Mucosa of rectum (tissue), 2 donors: ENCODE measurements at regions not wholly inside any gene's neighbourhood (a gene's known extent, or its start where the extent isn't known, plus 50 kb on each side); places are given as distances from the start of the nearest gene placed in this dataset.
"Not testable (repeated sequence)": the region's sequence is repeated elsewhere in the genome, so short reads cannot be mapped to it uniquely, and the experiment has no call there.

ENCODE experiments used
- H3K27ac ChIP-seq, 2 donors: one replicate each; pipeline ENCODE4 v1.7.0; 2013; ENCODE audit warnings: inconsistent platforms in 2 of 2, low read depth in 2 of 2, low read length in 2 of 2
- H3K27me3 ChIP-seq, 2 donors: one replicate each; pipeline ENCODE4 v1.7.0; 2013; ENCODE audit warnings: low read length in 2 of 2; ENCODE audit not compliant: control insufficient read depth in 2 of 2, insufficient read depth in 2 of 2
- H3K36me3 ChIP-seq, 2 donors: one replicate each; pipeline ENCODE4 v1.7.0; 2013; ENCODE audit warnings: low read length in 2 of 2; ENCODE audit not compliant: control insufficient read depth in 2 of 2, insufficient read depth in 2 of 2
- H3K4me1 ChIP-seq, 2 donors: one replicate each; pipeline ENCODE4 v1.7.0; 2013; ENCODE audit warnings: low read length in 2 of 2, mild to moderate bottlenecking in 1 of 2; ENCODE audit not compliant: control insufficient read depth in 2 of 2, insufficient read depth in 2 of 2
- H3K4me3 ChIP-seq, 2 donors: one replicate each; pipeline ENCODE4 v1.7.0; 2013; ENCODE audit warnings: low read length in 2 of 2
- H3K9ac ChIP-seq, 2 donors: one replicate each; pipeline ENCODE4 v1.7.0; 2013; ENCODE audit warnings: low read length in 2 of 2, low read depth in 1 of 2, mild to moderate bottlenecking in 1 of 2
- H3K9me3 ChIP-seq, 2 donors: one replicate each; pipeline ENCODE4 v1.7.0; 2013; ENCODE audit warnings: low read length in 2 of 2; ENCODE audit not compliant: control insufficient read depth in 2 of 2
- donor health status: healthy.
- donor health status: Normal muscosa, but diverticular disease.

DNA sequence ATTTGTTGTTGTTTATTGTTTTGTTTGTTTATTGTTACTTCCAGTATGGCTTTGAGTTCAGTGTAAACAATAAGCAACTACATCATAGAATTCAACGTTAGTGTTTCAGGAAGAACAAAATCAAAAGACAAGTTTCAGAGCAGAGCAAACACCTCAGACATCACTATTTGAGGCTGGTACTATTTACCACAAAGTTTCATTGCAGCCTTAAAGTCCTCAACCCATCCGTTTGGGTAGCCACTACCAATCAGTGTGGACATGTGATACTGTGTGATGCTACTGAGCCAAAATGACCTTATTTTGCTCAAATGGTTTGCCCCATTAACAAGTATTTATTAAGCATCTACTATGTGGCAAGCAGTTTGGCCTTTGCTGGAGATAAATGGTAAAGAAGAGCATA is 458.5 kb upstream of the PTGER4 start:
- H3K27ac ChIP-seq = no peak overlapping the region
- H3K4me1 ChIP-seq = no peaks in the 10 kb centered on the region
- no peaks in the 10 kb centered on the region for H3K36me3 ChIP-seq
- H3K4me3 ChIP-seq = no peak overlapping the region
- no peak overlapping the region for H3K9ac ChIP-seq
- no peaks in the 10 kb centered on the region for H3K27me3 ChIP-seq
- H3K9me3 ChIP-seq = no peaks in the 10 kb centered on the region

DNA sequence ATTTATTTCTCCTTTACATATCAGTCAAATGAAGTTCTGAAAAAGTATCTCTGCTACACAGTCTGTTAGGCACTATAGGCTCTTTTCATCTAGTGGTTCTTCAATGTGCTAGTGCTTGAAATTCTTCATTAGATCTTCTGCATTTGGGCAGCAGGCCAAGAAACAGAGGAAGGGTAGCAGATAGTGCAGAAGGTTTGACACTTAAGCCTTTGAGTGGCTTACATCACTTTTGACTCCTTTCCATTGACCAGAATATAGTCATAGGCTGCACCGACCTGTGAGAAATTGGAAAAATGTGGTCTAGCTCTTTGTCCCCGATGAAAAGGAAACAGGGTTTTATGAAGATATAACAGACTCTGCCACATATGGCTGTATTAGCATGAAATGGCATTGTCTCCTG is 459.5 kb upstream of the PTGER4 start:
- no peaks in the 10 kb centered on the region for H3K36me3 ChIP-seq
- no peaks in the 10 kb centered on the region for H3K27me3 ChIP-seq
- H3K4me1 ChIP-seq = no peaks in the 10 kb centered on the region
- no peak overlapping the region for H3K9ac ChIP-seq
- no peak overlapping the region for H3K4me3 ChIP-seq
- H3K9me3 ChIP-seq = no peaks in the 10 kb centered on the region
- H3K27ac ChIP-seq = no peak overlapping the region

DNA sequence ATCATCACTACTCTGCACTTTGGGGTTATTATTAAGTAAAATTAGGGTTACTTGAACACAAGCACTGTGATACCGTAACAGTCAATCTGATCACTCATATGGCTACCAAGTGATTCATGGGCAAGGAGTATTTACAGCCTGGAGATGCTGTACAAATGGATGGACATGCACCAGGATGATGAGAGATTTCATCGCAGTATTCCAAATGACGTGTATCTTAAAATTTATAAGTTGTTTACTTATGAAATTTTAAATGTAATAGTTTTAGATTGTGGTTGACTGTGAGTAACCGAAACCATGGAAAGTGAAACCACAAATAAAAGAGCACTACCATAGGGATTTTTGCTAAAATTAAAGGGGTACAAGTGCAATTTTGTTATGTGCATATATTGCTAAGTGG is 462.2 kb upstream of the PTGER4 start:
- H3K4me3 ChIP-seq = no peak overlapping the region
- no peaks in the 10 kb centered on the region for H3K36me3 ChIP-seq
- no peaks in the 10 kb centered on the region for H3K4me1 ChIP-seq
- H3K27me3 ChIP-seq = no peaks in the 10 kb centered on the region
- no peak overlapping the region for H3K9ac ChIP-seq
- no peak overlapping the region for H3K27ac ChIP-seq
- H3K9me3 ChIP-seq = no peaks in the 10 kb centered on the region

DNA sequence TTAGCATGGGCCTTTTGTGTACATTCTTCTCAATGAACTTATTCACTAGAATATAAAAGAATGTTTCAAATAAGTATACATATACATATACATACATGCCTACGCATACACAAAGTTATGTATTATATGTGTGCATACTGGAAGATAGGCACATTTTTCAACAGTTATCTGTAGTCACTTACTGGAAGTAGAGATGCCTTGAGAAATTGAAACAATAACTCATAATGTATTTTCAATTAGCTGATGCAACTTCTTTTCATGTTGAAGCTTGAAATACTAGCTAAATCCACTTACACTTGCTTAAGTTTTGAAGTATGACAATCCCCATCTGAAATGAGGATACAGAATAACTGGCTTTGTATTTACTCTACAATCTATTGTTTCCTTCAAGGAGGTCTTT is 469.0 kb upstream of the PTGER4 start:
- no peak overlapping the region for H3K27ac ChIP-seq
- H3K9me3 ChIP-seq = no peaks in the 10 kb centered on the region
- H3K4me1 ChIP-seq = no peaks in the 10 kb centered on the region
- no peak overlapping the region for H3K4me3 ChIP-seq
- H3K9ac ChIP-seq = no peak overlapping the region
- H3K36me3 ChIP-seq = no peaks in the 10 kb centered on the region
- H3K27me3 ChIP-seq = no peaks in the 10 kb centered on the region

DNA sequence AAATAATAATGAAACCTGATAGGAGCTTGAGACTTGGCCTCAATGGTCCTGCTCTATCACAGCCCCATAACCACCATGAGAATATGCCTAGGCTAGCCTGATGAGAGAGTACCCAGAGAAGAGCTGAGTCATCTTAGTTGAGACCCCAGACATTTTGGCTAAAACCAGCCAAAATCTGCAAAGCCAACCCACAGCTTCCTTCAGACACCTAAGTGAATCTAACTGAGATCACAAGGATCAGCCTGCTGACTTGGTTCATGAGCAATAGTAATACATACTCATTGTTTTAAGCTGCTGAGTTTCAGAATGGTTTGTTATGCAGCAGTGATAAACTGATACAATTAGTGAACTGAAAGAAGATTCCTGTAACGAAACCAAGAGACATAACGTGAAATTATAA is 473.7 kb upstream of the PTGER4 start:
- Histone ChIP-seq H3K4me1 (no peaks in the 10 kb centered on the region), H3K9me3 (no peaks in the 10 kb centered on the region), H3K27ac (no peak overlapping the region), H3K36me3 (no peaks in the 10 kb centered on the region), H3K9ac (no peak overlapping the region), H3K27me3 (no peaks in the 10 kb centered on the region), H3K4me3 (no peak overlapping the region)

DNA sequence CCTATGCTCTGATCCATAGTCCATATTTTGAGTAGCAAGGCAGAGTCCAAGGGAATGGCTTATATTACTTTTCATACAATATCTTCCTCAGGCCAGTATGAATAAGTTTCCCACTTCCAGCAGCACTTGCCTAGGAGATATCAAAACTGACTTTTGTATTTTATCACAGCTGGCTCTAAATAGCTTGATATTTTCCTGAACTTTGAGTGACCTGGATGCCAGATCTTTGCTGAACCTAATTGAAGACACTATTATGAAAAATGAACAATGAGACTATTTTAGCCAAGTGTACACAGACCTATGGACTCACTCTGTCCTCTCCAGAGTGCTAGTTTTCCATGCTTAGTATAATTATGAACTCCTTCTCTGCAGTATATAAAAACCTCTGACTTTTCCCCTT is 475.6 kb upstream of the PTGER4 start:
- Histone ChIP-seq H3K27ac (no peak overlapping the region), H3K36me3 (no peaks in the 10 kb centered on the region), H3K9ac (no peak overlapping the region), H3K27me3 (no peaks in the 10 kb centered on the region), H3K4me3 (no peak overlapping the region), H3K4me1 (no peaks in the 10 kb centered on the region), H3K9me3 (no peaks in the 10 kb centered on the region)

DNA sequence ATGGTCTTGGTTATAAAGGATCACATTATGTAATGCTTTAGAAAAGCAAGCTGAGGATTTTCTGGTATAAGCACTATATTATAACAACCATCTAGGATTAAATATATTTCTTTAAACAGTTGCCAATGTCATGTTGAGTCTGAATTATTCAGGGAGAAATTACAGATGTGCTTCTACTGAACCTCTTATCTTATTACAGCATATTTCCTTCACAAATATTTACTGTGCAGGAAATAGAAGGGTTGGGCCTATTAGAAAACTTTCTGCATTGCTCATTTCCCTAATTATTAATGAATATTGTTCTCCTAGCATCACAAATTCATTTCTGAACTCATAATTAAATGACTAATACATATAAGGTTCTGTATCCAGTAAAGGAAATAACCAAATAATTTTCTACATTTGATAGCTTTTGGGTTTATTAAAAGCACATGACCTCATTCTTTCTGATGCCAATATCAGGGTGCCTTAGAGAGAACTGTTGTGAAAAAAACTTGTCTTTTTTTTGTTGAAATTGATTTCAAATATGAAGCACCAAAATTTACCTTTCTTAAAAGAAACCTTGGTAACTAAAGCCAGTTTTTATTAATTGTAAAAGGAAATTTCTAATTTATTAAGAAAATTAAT is 476.8 kb upstream of the PTGER4 start:
- H3K36me3 ChIP-seq = no peaks in the 10 kb centered on the region
- H3K4me1 ChIP-seq = no peaks in the 10 kb centered on the region
- no peaks in the 10 kb centered on the region for H3K9me3 ChIP-seq
- no peak overlapping the region for H3K9ac ChIP-seq
- no peak overlapping the region for H3K27ac ChIP-seq
- no peak overlapping the region for H3K4me3 ChIP-seq
- no peaks in the 10 kb centered on the region for H3K27me3 ChIP-seq

DNA sequence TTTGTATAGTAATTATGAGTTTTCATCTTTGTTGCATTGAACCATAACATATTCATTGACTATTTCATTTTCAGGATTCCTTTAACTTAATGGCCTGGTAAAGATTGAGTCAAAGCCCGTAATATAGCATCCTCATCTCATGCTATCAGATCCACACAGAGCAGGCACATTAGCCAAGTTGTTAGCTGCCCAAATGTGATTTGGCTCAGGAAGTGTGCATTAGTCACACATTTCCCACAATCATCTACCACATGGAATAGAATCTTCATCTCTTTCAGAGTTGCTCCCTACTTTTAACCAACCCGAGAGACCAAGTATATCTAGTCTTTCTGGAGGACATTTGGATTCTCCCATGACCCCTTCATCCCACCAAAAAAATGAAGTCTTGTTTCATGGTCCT is 481.0 kb upstream of the PTGER4 start:
- no peak overlapping the region for H3K9ac ChIP-seq

DNA sequence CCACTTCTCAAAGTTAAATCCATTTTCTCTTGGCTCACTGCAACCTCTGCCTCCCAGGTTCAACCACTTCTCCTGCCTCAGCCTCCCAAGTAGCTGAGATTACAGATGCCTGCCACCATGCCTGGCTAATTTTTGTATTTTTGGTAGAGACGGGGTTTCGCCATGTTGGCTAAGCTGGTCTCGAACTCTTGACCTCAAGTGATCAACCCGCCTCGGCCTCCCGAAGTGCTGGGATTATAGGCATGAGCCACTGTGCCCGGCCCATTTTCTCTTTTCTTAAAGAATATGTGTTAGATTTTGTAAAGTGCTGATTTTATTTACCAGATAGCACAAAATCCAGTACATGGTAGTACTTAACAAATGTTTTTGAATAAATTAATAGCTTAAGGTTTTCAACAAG is 484.1 kb upstream of the PTGER4 start:
- not testable (repeated sequence) for H3K27ac ChIP-seq, H3K4me1 ChIP-seq, H3K9ac ChIP-seq, H3K4me3 ChIP-seq, H3K9me3 ChIP-seq, H3K27me3 ChIP-seq, H3K36me3 ChIP-seq

More for the DNA sequence above, 481.0 kb upstream of the PTGER4 start:
- Histone ChIP-seq H3K4me3 (no peak overlapping the region), H3K27me3 (no peaks in the 10 kb centered on the region), H3K9me3 (no peaks in the 10 kb centered on the region), H3K36me3 (no peaks in the 10 kb centered on the region), H3K27ac (no peak overlapping the region), H3K4me1 (no peaks in the 10 kb centered on the region)

DNA sequence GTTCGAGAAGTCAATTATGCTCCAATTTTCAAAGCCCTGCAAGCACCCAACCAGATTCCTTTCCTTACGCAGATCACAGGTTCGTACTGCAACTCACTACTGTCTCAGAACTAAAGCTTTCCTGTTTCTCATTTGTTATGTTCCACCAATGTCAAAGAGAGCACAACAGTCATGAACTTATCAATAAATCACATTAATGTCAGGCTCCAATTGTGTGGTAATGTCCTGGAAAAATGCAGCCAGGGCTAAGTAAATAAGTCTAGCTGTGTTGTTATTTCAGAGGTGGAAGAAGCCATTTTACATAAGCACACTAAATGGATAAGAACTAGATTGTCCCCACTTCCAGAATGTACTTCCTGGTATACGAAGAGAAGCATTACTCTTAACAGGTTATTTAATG is 488.6 kb upstream of the PTGER4 start:
- H3K9me3 ChIP-seq = no peaks in the 10 kb centered on the region
- H3K27me3 ChIP-seq = no peaks in the 10 kb centered on the region
- H3K36me3 ChIP-seq = no peaks in the 10 kb centered on the region
- H3K27ac ChIP-seq = no peak overlapping the region
- H3K9ac ChIP-seq = no peak overlapping the region
- H3K4me1 ChIP-seq = no peaks in the 10 kb centered on the region
- no peak overlapping the region for H3K4me3 ChIP-seq

DNA sequence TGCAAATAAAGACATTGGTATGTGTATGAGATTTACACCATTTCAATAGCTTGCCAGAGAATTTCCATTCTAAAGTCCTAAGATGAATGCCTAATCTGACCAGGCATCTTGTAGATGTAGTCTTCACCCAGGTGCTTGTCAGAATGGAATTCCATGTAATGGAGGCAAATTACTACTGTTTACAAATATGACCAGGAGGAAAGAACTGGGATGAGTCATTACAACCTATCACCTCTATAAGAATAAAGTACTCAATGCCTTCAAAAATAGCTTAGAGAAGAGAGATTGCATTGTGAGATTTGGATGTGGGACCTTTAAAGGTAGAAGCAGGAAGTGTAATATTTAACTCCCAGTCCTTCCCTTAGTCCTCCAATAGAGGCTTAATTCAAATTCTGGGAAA is 507.0 kb upstream of the PTGER4 start:
- Histone ChIP-seq H3K9me3 (no peaks in the 10 kb centered on the region), H3K4me1 (no peaks in the 10 kb centered on the region), H3K27ac (no peak overlapping the region), H3K9ac (no peak overlapping the region), H3K4me3 (no peak overlapping the region), H3K36me3 (no peaks in the 10 kb centered on the region), H3K27me3 (no peaks in the 10 kb centered on the region)
